Head of caudate nucleus (tissue), 42 donors: ENCODE measurements at regions not wholly inside any gene's neighbourhood (a gene's known extent, or its start where the extent isn't known, plus 50 kb on each side); places are given as distances from the start of the nearest gene placed in this dataset.
"Not testable (repeated sequence)": the region's sequence is repeated elsewhere in the genome, so short reads cannot be mapped to it uniquely, and the experiment has no call there.

ENCODE experiments used
- DNase-seq, 42 donors: peaks; one replicate each; pipeline versions ENCODE4 v3.0.0 to v3.0.0-alpha.2; 2020 to 2021; ENCODE audit warnings: mixed read lengths in 7 of 42
- intact Hi-C: fragments of 100-400 bp; cut with DNase I; formaldehyde crosslinking; loops from one replicate; pipeline ENCODE4 v1.15.0; 2022

GRCh38 chr7:56474271-56474670 is 358.1 kb upstream of the NUPR2 start:
- intact Hi-C loops = no loop called here
- DNase-seq = no peak

DNA sequence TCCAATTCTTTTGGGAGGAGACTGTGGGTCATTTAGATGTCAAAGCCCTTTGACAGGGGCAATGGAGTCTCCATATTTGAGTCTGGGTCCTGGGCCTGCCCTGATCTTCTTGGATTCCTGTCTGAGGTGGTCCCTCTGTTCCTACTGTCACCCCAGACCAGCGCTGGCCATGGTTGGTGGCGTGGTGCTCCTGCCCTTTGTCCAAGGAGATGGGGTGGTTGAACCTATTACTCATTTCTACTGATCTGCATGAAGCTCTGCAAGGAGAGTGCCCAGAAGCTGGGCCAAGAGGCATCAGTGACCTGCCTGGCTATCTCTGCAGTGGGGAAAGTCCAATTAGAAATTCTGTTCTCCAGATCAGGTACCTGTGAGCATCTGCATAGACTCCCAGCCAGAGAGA is 355.6 kb upstream of the NUPR2 start:
- intact Hi-C loops = no loop called here
- DNase-seq = no peak

- intact Hi-C loops, DNase-seq: not testable (repeated sequence)
Observed at GRCh38 chr7:56466607-56467525, 350.6 kb upstream of the NUPR2 start.

GRCh38 chr7:56449762-56450161 is 333.5 kb upstream of the NUPR2 start:
- DNase-seq = no peak
- intact Hi-C loops = no loop called here

- intact Hi-C loops = no loop called here
- peak in 22 of 42 donors; percentile 7 to 79 (median 27) for DNase-seq
Observed at GRCh38 chr7:56447864-56448693, 331.9 kb upstream of the NUPR2 start.

GRCh38 chr7:56420528-56420927 is 304.3 kb upstream of the NUPR2 start:
- DNase-seq, intact Hi-C loops: not testable (repeated sequence)

- DNase-seq = no peak
- intact Hi-C loops = no loop called here
Observed at GRCh38 chr7:56375173-56375572, 259.0 kb upstream of the NUPR2 start.

GRCh38 chr7:56374666-56375065 is 258.4 kb upstream of the NUPR2 start:
- intact Hi-C loops, DNase-seq: not testable (repeated sequence)

GRCh38 chr7:56373314-56373713 is 257.1 kb upstream of the NUPR2 start:
- intact Hi-C loops = not testable (repeated sequence)
- DNase-seq = peak in 36 of 42 donors; percentile 23 to 94 (median 78)

DNA sequence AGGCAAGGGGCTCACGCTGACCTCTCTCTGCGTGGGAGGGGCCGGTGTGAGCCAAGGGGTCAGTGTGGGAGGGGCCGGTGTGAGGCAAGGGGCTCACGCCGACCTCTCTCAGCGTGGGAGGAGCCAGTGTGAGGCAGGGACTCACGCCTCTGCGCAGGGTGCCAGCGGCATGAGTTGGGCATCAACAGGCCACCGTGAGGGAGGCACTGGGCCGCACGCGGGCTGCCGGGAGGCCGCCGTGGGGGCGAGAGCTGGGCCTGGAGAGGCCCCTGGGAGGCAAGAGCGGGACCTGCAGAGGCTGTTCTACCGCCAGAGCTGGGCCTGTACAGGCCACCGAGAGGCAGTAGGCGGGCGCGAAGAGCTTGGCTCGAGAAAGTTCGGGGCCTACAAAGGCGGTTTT is 255.6 kb upstream of the NUPR2 start:
- DNase-seq = peak in 25 of 42 donors; percentile 15 to 73 (median 44)
- intact Hi-C loops = not testable (repeated sequence)

DNA sequence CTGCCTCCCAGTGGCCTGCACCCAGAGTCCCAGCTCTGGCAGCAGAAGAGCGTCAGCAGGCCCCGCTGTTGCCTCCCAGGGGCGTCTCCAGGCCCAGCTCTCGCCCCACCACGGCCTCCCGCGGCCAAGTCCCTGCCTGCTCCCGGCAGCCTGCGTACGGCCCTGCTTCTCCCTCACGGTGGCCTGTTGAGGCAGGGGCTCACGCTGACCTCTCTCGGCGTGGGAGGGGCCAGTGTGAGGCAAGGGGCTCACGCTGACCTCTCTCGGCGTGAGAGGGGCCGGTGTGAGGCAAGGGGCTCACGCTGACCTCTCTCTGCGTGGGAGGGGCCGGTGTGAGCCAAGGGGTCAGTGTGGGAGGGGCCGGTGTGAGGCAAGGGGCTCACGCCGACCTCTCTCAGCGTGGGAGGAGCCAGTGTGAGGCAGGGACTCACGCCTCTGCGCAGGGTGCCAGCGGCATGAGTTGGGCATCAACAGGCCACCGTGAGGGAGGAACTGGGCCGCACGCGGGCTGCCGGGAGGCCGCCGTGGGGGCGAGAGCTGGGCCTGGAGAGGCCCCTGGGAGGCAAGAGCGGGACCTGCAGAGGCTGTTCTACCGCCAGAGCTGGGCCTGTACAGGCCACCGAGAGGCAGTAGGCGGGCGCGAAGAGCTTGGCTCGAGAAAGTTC is 254.1 kb upstream of the NUPR2 start:
- DNase-seq, intact Hi-C loops: not testable (repeated sequence)

- DNase-seq, intact Hi-C loops: not testable (repeated sequence)
Observed at GRCh38 chr7:56367914-56368313, 251.7 kb upstream of the NUPR2 start.

- peak in 7 of 42 donors; percentile 21 to 57 (median 48) for DNase-seq
- intact Hi-C loops = not testable (repeated sequence)
Observed at GRCh38 chr7:56367411-56367810, 251.2 kb upstream of the NUPR2 start.

GRCh38 chr7:56366701-56367100 is 250.5 kb upstream of the NUPR2 start:
- intact Hi-C loops, DNase-seq: not testable (repeated sequence)

GRCh38 chr7:56352576-56352975 is 236.4 kb upstream of the NUPR2 start:
- DNase-seq, intact Hi-C loops: not testable (repeated sequence)

- peak in 28 of 42 donors; percentile 8 to 89 (median 36) for DNase-seq
- intact Hi-C loops = not testable (repeated sequence)
Observed at GRCh38 chr7:56351181-56351580, 235.0 kb upstream of the NUPR2 start.

DNA sequence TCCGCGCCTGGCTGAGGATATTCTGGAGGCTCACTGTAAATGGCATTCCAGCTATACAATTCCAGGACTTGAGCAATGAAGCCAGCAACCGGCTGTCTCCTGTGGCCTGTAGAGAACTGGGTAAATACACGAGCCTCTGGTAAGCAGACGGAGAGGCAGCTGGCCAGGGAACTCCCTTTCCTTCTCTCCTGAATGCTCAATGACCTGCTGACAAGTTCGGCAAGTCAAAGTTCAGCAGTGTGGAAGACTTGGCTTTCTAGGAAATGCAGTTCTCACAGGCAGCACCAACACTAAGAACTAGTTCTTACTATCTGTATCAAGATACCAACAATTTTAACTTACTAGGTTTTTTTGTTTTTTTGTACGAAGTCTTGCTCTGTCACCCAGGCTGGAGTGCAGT is 232.1 kb upstream of the NUPR2 start:
- intact Hi-C loops = not testable (repeated sequence)
- DNase-seq = peak in 1 of 42 donors; percentile 13

- intact Hi-C loops, DNase-seq: not testable (repeated sequence)
Observed at GRCh38 chr7:56328327-56328726, 212.1 kb upstream of the NUPR2 start.

DNA sequence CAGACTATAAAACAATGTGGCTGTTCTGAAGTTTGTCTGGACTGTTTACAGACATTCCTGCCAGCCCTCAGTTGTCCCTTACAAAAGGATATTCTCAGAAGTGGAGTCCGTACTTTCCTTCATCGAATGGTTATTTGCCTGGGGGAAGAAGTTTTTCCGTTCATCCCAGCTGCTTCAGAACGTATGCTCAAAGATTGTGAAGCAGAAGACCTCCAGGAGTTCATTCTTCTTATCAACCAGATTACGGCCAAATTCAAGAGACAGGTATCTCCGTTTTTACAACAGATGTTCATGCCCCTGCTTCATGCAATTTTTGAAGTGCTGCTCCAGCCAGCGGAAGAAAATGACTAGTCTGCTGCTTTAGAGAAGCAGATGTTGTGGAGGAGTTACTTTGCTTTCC is 174.3 kb upstream of the NUPR2 start:
- intact Hi-C loops = no loop called here
- DNase-seq = no peak
